ENCODE measurements at regions not wholly inside any gene's neighbourhood (a gene's known extent, or its start where the extent isn't known, plus 50 kb on each side); places are given as distances from the start of the nearest gene placed in this dataset.
"Not testable (repeated sequence)": the region's sequence is repeated elsewhere in the genome, so short reads cannot be mapped to it uniquely, and the experiment has no call there.

DNA sequence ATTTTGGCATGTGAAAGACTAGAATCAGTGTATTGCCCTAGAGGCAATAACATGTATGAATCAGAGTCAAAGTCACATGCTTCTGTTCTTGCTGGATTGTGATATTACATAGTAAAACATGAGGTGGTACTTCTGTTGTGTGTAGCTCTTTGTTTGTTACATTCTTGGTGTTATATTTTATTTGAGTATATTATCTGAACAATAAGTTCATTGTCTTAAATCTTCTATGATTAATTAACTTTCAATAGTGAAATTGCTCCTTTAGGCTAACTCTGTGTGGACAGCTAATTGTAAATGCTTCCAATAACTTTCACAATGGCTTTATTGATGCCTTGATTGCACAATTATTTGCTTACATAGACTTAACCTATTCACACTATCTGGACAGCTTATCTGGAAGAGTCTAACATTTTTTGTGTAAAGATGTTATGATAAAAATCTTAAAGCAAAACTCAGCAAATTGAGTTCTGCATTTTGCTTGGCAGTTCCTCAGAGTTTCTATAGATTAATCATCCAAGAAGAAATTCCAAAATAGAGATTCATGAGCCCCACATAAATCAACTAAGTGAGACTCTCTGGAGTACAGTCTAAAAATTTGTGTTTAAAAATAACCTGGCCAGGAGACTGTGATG is 239.6 kb upstream of the TUSC1 start:
- no peak for DNase-seq (ENCODE audit: low spot score)

- no peak for DNase-seq (ENCODE audit: low spot score)
Measured at GRCh38 chr9:25913806-25914205, 235.6 kb upstream of the TUSC1 start.

DNA sequence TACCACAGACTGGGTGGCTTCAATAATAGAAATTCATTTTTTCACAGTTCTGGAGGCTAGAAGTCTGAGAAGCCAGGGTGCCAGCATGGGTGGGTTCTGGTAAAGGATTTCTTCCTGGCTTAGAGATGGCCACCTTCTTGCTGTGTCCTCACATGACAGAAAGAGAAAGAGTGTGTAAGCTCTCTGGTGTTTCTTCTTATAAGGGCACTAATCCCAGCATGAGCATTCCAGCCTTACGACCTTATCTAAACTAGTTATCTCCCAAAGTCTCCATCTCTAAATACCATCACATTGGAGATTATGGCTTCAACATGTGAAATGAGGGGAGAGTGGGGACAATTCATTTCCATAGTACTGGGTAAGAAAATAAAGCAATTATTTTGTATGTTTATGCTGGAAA is 226.5 kb upstream of the TUSC1 start:
- DNase-seq (ENCODE audit: low spot score) = no peak

DNA sequence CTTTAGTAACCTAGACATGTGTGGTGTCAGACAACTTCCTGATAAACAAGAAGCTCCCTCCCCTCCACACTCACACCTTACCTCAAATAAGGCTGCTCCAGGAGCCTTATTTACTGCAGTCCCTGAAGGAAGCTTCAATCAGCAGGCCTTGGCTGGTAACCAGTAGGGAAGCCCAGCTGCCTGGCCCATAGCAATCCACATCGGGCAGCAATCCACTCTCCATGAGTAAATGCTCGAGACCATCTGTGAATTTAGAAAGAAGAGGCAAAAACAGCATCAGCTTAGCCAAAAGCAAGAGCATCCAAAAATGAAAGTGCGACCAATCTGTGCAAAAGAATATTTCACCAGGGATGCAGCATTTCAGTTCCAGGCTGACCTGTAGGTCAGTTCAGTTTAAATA is 213.3 kb upstream of the TUSC1 start:
- no peak for DNase-seq (ENCODE audit: low spot score)

GRCh38 chr9:25889661-25890060 is 211.4 kb upstream of the TUSC1 start:
- no peak for DNase-seq (ENCODE audit: low spot score)

GRCh38 chr9:25876248-25876647 is 198.0 kb upstream of the TUSC1 start:
- no peak for DNase-seq (ENCODE audit: low spot score)

DNA sequence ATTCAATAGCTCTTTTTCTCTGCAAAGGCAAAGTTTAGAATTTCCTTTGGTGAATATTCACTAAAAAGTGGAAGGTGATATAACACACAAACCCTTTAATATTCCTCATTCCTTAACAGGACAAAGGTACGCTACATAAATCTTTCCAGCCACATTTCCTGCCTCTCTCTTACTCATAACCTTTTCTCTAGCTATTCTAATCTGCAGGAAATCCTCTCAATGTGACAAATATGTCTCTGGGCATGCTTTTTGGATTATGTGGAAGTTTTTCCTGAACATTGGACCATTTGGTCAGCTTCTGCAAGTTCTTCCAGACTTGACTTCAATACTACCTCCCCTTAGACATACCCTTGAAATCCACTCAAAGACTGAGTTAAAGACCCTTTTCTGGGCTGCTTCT is 186.3 kb upstream of the TUSC1 start:
- no peak for DNase-seq (ENCODE audit: low spot score)

DNA sequence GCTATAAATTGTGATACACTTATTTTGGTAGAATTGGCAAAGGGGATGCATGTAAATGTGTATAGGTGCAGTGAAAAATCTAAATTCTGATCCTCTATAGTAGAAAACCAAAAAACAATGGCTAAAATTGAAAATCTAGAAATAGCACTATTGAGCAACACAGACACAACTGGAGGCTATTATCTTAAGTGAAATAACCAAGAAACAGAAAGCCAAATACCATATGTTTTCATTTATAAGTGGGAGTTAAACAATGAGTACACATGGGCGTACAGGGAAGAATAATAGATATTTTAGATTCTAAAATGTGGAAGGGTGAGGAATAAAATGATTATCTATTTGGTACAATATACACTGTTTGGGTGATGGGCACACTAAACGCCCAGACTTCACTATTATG is 183.2 kb upstream of the TUSC1 start:
- no peak for DNase-seq (ENCODE audit: low spot score)

- DNase-seq (ENCODE audit: low spot score) = no peak
Measured at GRCh38 chr9:25857147-25857546, 178.9 kb upstream of the TUSC1 start.

- DNase-seq (ENCODE audit: low spot score) = no peak
Measured at GRCh38 chr9:25850803-25851202, 172.6 kb upstream of the TUSC1 start.

DNA sequence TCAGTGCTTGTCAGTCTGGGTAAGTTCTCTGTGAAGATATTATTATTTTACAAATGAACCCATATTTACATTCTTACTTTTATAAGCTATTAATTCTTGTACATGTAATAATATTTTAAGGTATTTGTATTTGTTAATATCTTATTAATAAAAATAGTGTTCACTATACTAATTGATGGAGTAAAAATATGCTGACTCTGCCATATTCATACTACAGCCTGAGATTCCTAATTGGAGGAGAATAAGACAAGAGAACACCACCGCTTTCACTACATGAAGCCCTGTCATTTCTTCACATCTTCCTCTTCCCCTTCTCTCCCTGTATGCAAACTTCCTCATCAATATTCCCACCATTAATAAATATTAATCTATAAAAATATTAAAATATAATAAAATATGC is 167.6 kb upstream of the TUSC1 start:
- no peak for DNase-seq (ENCODE audit: low spot score)

DNA sequence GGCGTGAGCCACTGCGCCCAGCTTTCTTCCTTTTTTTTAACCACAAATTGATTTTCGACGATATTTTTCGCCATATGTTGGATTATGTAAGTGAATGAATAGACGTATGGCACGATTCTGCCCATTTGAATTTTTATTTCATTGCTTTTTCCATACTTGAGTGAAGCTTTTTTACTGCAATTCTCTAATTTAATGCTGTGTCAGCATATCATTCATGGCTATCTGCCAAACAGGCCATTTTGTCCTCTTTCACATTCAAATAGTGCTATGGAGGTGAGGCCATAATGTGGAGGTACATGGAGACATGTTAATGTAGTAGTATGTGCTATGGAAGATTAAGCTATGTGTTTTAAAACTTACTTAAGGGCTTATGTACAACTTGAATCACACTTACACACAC is 152.1 kb upstream of the TUSC1 start:
- no peak for DNase-seq (ENCODE audit: low spot score)

DNA sequence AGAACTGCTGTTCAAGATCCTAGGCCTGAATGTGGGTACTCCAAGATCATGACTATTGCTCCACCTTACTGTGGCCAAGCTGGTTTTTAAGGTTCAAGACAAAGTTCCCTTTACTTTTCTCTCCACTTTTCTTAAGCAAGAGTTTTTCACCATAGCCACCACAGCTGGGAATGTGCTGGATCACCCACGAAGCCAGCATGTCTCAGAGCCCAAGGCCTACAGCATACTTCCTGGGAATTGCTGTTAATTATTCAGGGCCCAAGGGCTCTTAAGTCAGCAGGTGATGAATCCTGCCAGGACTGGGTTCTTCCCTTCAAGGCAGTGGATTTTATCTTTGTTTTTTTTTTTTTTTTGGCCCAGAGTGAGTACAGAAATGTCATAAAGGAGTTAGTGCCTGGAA is 149.4 kb upstream of the TUSC1 start:
- DNase-seq (ENCODE audit: low spot score) = no peak

DNA sequence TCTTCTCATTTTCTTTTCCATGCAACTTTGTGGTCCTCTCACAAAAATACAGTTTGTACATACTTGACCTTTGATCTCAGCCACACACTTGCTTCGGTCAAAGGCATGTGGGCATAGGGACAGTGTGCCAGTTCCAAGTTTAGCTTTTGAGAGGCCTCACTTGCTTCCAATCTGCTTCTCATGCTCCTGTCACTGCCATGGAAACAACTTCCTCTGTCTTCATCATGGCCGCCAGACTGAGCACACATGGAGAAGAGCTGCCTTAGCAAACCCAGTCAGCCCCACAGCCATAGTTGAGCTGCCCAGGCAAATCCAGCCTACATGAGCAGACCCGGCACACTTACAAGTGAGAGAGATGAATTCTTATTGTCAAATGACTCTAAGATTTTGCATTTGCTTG is 138.2 kb upstream of the TUSC1 start:
- no peak for DNase-seq (ENCODE audit: low spot score)

- DNase-seq (ENCODE audit: low spot score) = no peak
Measured at GRCh38 chr9:25814023-25814422, 135.8 kb upstream of the TUSC1 start.

- no peak for DNase-seq (ENCODE audit: low spot score)
Measured at GRCh38 chr9:25813478-25813877, 135.2 kb upstream of the TUSC1 start.

DNA sequence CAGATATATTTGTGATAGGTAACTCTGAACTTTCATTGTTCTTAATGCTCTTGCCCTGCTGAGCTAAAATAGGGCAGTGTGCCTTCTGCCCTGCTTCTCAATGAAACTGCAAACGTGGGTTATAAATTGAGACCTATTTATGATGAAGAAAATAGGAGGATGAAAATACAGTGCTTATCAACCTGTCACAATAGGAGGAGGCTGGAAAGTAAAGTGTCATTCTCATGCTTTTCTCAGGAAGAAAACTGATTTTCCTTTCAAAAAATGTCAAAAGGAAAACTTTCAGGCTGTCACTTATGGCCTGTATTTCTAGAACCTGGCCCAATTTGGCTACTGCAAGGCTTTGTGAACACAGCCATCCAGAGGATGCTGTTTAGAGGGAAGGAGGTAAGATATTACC is 130.3 kb upstream of the TUSC1 start:
- no peak for DNase-seq (ENCODE audit: low spot score)

GRCh38 chr9:25804856-25805255 is 126.6 kb upstream of the TUSC1 start:
- DNase-seq (ENCODE audit: low spot score) = no peak

DNA sequence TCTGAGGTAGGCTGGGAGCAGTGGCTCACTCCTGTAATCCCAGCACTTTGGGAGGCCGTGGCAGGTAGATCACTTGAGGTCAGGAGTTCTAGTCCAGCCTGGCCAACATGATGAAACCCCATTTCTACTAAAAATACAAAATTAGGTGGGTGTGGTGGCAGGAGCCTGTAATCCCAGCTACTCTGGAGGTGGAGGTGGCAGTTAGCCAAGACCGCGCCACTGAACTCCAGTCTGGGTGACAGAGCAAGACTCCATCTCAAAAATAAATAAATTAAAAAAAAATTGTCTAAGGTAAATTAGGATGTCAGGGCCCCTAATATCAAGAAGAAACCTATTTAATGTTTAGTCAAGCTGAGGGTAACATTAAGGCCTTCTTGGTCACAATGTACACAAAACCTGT is 123.7 kb upstream of the TUSC1 start:
- DNase-seq (ENCODE audit: low spot score) = not testable (repeated sequence)

GRCh38 chr9:25773805-25774204 is 95.6 kb upstream of the TUSC1 start:
- DNase-seq (ENCODE audit: low spot score) = no peak

GRCh38 chr9:25755951-25756350 is 77.7 kb upstream of the TUSC1 start:
- no peak for DNase-seq (ENCODE audit: low spot score)

- DNase-seq (ENCODE audit: low spot score) = no peak
Measured at GRCh38 chr9:25752398-25752797, 74.2 kb upstream of the TUSC1 start.

DNA sequence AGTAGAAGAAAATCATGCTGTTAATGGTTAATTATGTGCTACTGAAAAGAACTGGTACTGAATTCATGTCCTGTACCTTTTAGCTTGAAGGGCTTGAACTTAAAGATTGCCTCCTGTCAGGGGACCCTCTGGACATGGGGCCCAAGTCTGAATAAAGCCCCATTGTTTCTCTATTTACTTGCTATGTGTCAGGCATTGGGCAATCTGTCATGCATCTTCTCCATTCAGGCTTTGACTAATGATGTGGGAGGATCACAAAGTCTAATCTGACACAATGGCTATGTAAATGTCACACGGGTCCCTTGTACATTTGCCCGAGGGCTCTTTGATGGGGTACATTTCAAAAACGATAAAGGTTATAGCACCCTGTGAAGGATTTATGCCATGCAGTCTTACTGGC is 64.0 kb upstream of the TUSC1 start:
- no peak for DNase-seq (ENCODE audit: low spot score)

DNA sequence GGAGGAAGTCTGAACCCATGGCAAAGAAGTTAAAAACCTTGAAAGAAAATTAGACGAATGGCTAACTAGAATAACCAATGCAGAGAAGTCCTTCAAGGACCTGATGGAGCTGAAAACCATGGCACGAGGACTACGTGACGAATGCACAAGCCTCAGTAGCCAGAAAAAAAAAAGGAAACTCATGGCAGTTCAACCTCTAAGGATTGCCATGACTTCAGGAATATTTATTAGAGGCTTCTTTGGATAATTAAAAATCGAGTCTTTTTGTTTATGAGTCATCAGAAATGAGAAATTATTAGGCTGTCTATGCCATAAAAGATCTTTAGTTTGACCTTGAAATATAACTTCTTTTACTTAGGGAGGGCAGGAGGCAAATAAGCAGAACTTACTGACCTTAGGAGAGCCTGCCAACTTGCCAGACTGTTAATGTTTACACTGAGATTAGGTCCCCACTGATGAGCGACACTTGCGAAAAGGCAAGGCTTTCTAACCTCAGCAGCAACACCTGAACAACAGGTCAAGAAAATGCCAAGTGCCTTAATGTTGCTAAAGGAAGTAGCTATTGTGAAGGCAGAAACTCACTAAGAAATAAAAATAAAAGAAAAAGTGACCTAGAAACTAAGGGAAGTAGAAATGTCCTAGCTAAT is 55.2 kb upstream of the TUSC1 start:
- DNase-seq (ENCODE audit: low spot score) = no peak
